Ovary (tissue), 7 donors: ENCODE measurements at regions not wholly inside any gene's neighbourhood (a gene's known extent, or its start where the extent isn't known, plus 50 kb on each side); places are given as distances from the start of the nearest gene placed in this dataset.

Experiments
- DNase-seq, 5 donors: peaks; one replicate each; pipeline ENCODE4 v3.0.0-alpha.2; 2019 to 2020
- H3K27ac ChIP-seq, 2 donors: fragments of 200-600 bp; one replicate each; pipeline versions ENCODE4 v1.5.1 to v1.8.0; 2019 to 2022
- H3K27me3 ChIP-seq: fragments of 200-600 bp; one replicate; pipeline ENCODE4 v1.8.0; 2022
- H3K36me3 ChIP-seq: fragments of 200-600 bp; sonication (generic); one replicate; pipeline ENCODE4 v1.5.1; 2019
- H3K4me1 ChIP-seq: one replicate; pipeline ENCODE4 v1.8.1; 2013; ENCODE audit warnings: mild to moderate bottlenecking, moderate library complexity; ENCODE audit not compliant: insufficient read depth
- H3K4me3 ChIP-seq: fragments of 200-600 bp; sonication (generic); one replicate; pipeline ENCODE4 v1.5.1; 2017
- H3K9me3 ChIP-seq, 2 donors: fragments of 200-600 bp in 1 of 2; sonication (generic) in 1 of 2; one replicate each; pipeline versions ENCODE4 v1.5.1 to v1.8.1; 2013 to 2019; ENCODE audit warnings: mild to moderate bottlenecking in 1 of 2, moderate library complexity in 1 of 2
- CTCF ChIP-seq, 3 donors: fragments of 450-650 bp in 2 of 3; fragments of 200-600 bp in 1 of 3; IDR thresholded peaks; one replicate each; pipeline versions ENCODE4 v1.5.1 to v1.8.0; 2016 to 2022; ENCODE audit warnings: antibody characterized with exemption in 3 of 3, mild to moderate bottlenecking in 1 of 3
- EP300 ChIP-seq: sonication (generic); formaldehyde crosslinking; IDR thresholded peaks from one replicate; pipeline ENCODE4 v1.6.1; 2017; ENCODE audit warnings: antibody characterized with exemption
- POLR2A ChIP-seq: fragments of 450-650 bp; IDR thresholded peaks from one replicate; pipeline ENCODE4 v1.6.1; 2017; ENCODE audit warnings: antibody characterized with exemption, mild to moderate bottlenecking, moderate library complexity
- WGBS, 3 donors: extraction: QIAGEN DNeasy Blood & Tissue Kit in 1 of 3; methylation state at CpG; one replicate each; pipeline versions ENCODE4 v1.1.5 to v1.1.7; 2013 to 2017; 5-methylcytosine and 5-hydroxymethylcytosine counted together
- intact Hi-C, 4 donors: fragments of 100-400 bp; cut with DNase I; formaldehyde crosslinking; loops; one replicate each; pipeline versions ENCODE4 v1.11.0 to v1.15.1; 2022 to 2023
- donor health status: DM: no; HTN: no; CAD: no; lungs with moderate emphysema.
- donor health status: DM: no; HTN: no; CAD: no.
- donor health status: Bipolar disorder and iron deficiency.
- donor health status: DM: no; HTN: no; CAD: no.
- donor health status: DM: yes; HTN: yes; CAD: no.

GRCh38 chr15:62446984-62447383, 281.9 kb upstream of the C2CD4B start:
- H3K4me3 ChIP-seq = no peak overlapping the region
- no peak for DNase-seq
- H3K27ac ChIP-seq = no peak overlapping the region
- intact Hi-C loops = no loop called here
- H3K36me3 ChIP-seq = no peaks in the 10 kb centered on the region
- H3K27me3 ChIP-seq = no peaks in the 10 kb centered on the region
- TF ChIP-seq EP300 (no peak), CTCF (IDR thresholded peaks at IDR 0.05) (no peak), POLR2A (no peak)
- WGBS, 3 donors = 93% methylated on average over 5 of the region's 5 CpGs
- no peaks in the 10 kb centered on the region for H3K4me1 ChIP-seq
- no peaks in the 10 kb centered on the region for H3K9me3 ChIP-seq

DNA sequence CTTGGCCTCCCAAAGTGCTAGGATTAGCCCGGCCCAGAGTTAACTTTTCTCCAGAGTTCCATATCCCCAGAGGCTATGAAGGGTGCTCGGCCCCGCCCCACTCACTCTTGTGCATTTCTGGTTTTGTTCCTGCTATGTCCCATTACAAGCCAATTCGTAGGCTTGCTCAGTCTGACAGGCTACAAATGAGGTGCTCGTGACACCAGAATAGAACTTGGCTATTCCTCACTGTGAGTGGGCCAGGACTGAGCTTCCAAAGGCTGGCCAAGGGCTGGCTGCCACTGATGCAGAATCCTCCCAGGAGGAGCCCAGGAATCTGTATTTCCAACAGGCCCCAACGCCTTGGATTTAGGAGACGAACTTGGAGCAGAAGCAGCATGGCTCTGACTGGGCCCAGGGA, 282.7 kb upstream of the C2CD4B start:
- no peak for DNase-seq
- Histone ChIP-seq H3K4me3 (no peak overlapping the region), H3K27ac (no peak overlapping the region), H3K9me3 (no peaks in the 10 kb centered on the region), H3K27me3 (no peaks in the 10 kb centered on the region), H3K4me1 (no peaks in the 10 kb centered on the region), H3K36me3 (no peaks in the 10 kb centered on the region)
- intact Hi-C loops = no loop called here
- TF ChIP-seq POLR2A (no peak), CTCF (IDR thresholded peaks at IDR 0.05) (no peak), EP300 (no peak)
- 79 to 96% (median 96%) methylated on average over 7 of the region's 7 CpGs for WGBS, 3 donors

DNA sequence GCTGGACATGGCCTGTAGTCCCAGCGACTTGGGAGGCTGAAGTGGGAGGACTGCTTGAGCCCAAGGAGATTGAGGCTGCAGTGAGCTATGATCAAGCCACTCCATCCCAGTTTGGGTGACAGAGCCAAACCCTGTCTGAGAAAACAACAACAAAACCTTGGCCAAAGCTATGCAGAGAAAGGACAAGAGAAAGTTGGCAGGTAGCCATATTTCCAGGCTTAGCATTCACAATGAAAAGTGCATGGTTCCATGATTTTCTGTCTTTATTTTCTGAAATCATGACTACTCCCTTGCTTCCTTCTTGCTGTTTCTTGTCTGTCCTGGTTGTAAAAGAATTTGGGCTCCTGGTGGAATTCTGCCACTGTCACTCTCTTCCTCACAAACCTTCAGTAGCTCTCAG, 284.6 kb upstream of the C2CD4B start:
- TF ChIP-seq CTCF (IDR thresholded peaks at IDR 0.05) (no peak), EP300 (no peak), POLR2A (no peak)
- Histone ChIP-seq H3K4me1 (peaks cover 1% of the 10 kb centered on the region), H3K27me3 (no peaks in the 10 kb centered on the region), H3K27ac (no peak overlapping the region), H3K9me3 (no peaks in the 10 kb centered on the region), H3K4me3 (no peak overlapping the region), H3K36me3 (no peaks in the 10 kb centered on the region)
- no peak for DNase-seq
- WGBS, 3 donors = 83 to 89% (median 87%) methylated on average over 1 of the region's 1 CpG
- intact Hi-C loops = no loop called here

DNA sequence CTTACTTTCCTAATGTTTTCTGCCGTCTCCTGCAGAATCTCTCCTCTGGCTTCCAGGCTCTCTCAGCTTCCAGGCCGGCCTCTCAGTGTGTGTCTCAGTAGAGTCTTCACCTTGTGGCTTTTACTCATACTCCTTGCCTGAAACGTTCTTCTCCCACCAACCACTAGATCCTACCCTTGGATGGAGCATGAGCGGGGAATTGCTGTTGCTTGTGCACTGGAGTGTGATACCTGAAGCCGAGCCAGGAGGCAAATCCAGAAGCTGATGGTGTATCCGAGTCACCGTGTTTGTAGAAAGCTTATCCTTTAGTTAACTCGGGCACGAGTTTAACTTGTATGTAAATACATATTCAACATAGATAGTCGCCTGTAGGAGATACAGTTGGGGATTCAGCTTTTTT, 285.0 kb upstream of the C2CD4B start:
- Histone ChIP-seq H3K9me3 (no peaks in the 10 kb centered on the region), H3K27ac (no peak overlapping the region), H3K4me3 (no peak overlapping the region), H3K27me3 (no peaks in the 10 kb centered on the region), H3K4me1 (peaks cover 1% of the 10 kb centered on the region), H3K36me3 (no peaks in the 10 kb centered on the region)
- TF ChIP-seq CTCF (IDR thresholded peaks at IDR 0.05) (no peak), EP300 (no peak), POLR2A (no peak)
- DNase-seq = no peak
- 95 to 99% (median 96%) methylated on average over 10 of the region's 10 CpGs for WGBS, 3 donors
- intact Hi-C loops = no loop called here

- Histone ChIP-seq H3K4me1 (peaks cover 1% of the 10 kb centered on the region), H3K27ac (no peak overlapping the region), H3K9me3 (no peaks in the 10 kb centered on the region), H3K36me3 (no peaks in the 10 kb centered on the region), H3K27me3 (no peaks in the 10 kb centered on the region), H3K4me3 (no peak overlapping the region)
- no peak for DNase-seq
- WGBS, 3 donors = 90 to 94% (median 92%) methylated on average over 9 of the region's 9 CpGs
- intact Hi-C loops = no loop called here
- no peak for TF ChIP-seq POLR2A
- TF ChIP-seq CTCF (IDR thresholded peaks at IDR 0.05) = no peak
- TF ChIP-seq EP300 = no peak
These were observed 286.9 kb upstream of the C2CD4B start for GRCh38 chr15:62452026-62452425.
